Rectal smooth muscle tissue (tissue), 1 donor: ENCODE measurements at regions not wholly inside any gene's neighbourhood (a gene's known extent, or its start where the extent isn't known, plus 50 kb on each side); places are given as distances from the start of the nearest gene placed in this dataset.
"Not testable (repeated sequence)": the region's sequence is repeated elsewhere in the genome, so short reads cannot be mapped to it uniquely, and the experiment has no call there.

Experiments
- H3K27ac ChIP-seq: one replicate; pipeline ENCODE4 v1.7.0; 2013; ENCODE audit warnings: low read depth, low read length, inconsistent platforms
- H3K27me3 ChIP-seq: one replicate; pipeline ENCODE4 v1.7.0; 2013; ENCODE audit warnings: low read length; ENCODE audit not compliant: control insufficient read depth, insufficient read depth
- H3K36me3 ChIP-seq: one replicate; pipeline ENCODE4 v1.7.0; 2013; ENCODE audit warnings: low read length; ENCODE audit not compliant: control insufficient read depth, insufficient read depth
- H3K4me1 ChIP-seq: one replicate; pipeline ENCODE4 v1.7.0; 2013; ENCODE audit warnings: low read length; ENCODE audit not compliant: control insufficient read depth, insufficient read depth
- H3K4me3 ChIP-seq: one replicate; pipeline ENCODE4 v1.7.0; 2013; ENCODE audit warnings: low read length
- H3K9ac ChIP-seq: one replicate; pipeline ENCODE4 v1.7.0; 2013; ENCODE audit warnings: low read length

- H3K9ac ChIP-seq: no peak overlapping the region
- no peaks in the 10 kb centered on the region for H3K36me3 ChIP-seq
- H3K4me1 ChIP-seq: no peaks in the 10 kb centered on the region
- no peak overlapping the region for H3K4me3 ChIP-seq
- no peaks in the 10 kb centered on the region for H3K27me3 ChIP-seq
- H3K27ac ChIP-seq: no peak overlapping the region
Observed at GRCh38 chr5:124822647-124823046, 76.2 kb upstream of the ZNF608 start.

GRCh38 chr5:124823380-124823779 lies 76.9 kb upstream of the ZNF608 start:
- no peaks in the 10 kb centered on the region for H3K27me3 ChIP-seq
- no peaks in the 10 kb centered on the region for H3K4me1 ChIP-seq
- no peak overlapping the region for H3K27ac ChIP-seq
- H3K9ac ChIP-seq: no peak overlapping the region
- H3K36me3 ChIP-seq: no peaks in the 10 kb centered on the region
- no peak overlapping the region for H3K4me3 ChIP-seq

DNA sequence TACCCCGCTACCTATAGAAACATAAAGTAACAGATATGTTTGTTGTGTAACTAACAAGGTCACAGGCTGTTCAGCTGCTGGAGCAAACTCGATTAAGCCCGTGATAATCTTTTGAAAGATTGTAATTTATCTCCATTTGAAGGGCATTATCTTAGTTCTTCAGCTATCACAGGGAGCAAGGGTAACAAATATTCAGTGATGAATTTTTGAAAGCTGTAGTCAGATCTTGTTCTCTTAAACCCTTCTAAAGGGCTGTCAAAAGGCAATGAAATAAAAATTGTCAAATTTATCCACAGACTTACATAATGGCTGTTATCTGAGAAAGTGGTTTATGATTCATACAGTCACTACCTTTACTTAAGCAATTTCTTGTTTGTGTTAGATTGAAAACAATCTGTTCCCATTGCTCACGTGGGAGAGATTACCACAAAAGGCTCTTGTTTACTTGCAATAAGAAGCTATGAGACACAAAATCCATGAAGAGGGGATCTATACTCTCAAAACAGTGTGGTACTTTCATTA lies 78.3 kb upstream of the ZNF608 start:
- Histone ChIP-seq H3K27ac (no peak overlapping the region), H3K4me3 (no peak overlapping the region), H3K36me3 (no peaks in the 10 kb centered on the region), H3K9ac (no peak overlapping the region), H3K27me3 (no peaks in the 10 kb centered on the region), H3K4me1 (no peaks in the 10 kb centered on the region)

DNA sequence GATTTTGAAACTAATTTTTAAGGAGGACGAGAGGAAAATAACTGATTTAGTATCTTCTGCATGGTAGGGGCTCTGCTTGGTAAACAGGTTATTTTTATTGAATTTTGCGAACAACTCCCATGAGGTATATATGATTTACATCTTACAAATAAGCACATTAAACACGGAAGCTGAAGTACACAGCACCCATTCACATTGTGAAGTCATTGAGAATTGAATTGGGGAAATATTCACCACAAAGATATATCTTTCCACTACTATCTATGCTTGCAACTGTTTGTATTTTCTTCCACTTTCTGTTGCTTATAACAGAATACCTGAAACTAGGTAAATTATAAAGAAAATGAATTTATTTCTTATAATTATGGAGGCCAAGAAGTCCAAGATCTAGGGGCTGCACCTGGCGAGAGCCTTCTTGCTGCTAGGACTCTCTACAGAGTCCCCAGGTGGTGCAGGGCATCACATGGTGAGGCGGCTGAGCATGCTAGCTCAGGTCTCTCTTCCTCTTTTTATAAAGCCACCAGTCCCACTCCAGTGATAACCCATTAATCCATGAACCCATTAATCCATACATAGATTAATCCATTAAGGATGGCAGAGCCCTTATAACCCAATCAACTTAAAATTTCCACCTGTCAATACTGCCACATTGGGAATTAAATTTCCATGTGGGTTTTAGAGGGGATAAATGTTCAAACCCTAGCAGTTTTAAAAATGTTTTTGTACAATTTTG lies 79.0 kb upstream of the ZNF608 start:
- no peak overlapping the region for H3K4me3 ChIP-seq
- H3K36me3 ChIP-seq: no peaks in the 10 kb centered on the region
- no peak overlapping the region for H3K27ac ChIP-seq

DNA sequence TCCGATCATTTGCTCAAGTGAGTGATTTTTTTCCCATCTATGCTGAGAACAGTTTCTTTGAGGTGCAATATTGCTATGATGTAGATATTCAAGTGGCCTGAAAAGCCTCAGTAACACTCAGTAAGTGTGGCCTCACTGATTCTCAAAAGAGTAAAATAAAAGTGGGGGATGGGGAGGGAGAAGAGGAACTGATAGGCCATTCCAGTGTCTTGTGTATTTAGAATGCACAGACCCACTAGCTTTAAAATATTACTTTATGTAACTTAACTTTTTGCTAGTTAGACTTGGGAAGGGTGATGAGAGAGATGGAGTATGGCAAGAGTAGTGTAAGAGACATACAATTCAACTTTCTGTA lies 79.5 kb upstream of the ZNF608 start:
- Histone ChIP-seq H3K9ac (no peak overlapping the region), H3K27me3 (no peaks in the 10 kb centered on the region), H3K4me1 (no peaks in the 10 kb centered on the region), H3K4me3 (no peak overlapping the region), H3K27ac (no peak overlapping the region), H3K36me3 (no peaks in the 10 kb centered on the region)

More for the DNA sequence above, 79.0 kb upstream of the ZNF608 start:
- Histone ChIP-seq H3K9ac (no peak overlapping the region), H3K4me1 (no peaks in the 10 kb centered on the region), H3K27me3 (no peaks in the 10 kb centered on the region)

DNA sequence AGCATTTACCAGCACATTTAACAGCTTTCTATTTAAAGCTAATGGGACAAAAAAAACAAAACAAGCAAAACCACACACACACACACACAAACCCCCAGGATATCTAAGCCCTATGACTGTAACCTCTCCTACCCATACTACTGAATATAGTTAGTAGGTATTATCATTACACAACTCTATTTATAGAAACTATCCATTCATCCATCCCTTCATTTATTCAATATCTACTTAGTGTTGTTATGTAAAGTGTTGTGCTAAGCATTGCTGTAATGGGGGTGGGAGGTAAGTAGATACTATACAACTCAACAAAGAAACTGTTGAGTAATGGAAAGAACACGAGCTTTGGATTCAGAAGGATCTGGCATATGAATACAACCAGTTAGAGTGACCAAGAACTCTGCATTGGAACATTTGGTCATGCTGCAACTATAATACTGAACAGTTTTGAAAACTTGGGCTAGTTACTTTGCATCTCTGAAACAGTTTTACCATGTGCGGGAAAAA lies 82.3 kb upstream of the ZNF608 start:
- Histone ChIP-seq H3K36me3 (no peaks in the 10 kb centered on the region), H3K9ac (no peak overlapping the region), H3K4me3 (no peak overlapping the region), H3K27me3 (no peaks in the 10 kb centered on the region), H3K4me1 (no peaks in the 10 kb centered on the region), H3K27ac (no peak overlapping the region)

DNA sequence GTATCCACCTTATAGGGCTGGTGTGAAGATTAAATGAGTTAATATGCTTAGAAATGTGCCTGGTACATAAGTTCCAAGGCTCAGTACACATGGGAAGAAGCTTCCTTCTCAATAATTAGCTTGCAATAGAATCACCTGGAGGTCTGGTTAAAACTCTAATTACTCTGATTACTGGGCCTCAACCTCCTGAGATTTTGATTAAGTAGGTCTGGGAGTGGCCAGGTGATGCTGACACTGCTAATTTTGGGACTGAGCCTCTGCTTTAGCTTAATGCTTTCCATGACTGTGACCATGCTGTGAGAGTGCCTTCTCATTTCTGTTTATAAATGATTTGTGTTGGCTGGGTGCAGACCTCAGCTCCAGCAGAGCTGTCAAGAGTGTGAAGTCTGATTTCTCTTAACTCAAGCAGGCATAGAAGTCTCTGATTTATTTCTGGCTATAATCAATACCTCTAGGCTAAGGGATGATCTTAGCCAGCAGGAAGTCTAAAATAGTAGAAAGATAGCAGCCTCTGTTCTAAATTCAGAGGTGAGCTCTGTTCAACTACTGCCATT lies 85.3 kb upstream of the ZNF608 start:
- Histone ChIP-seq H3K27me3 (no peaks in the 10 kb centered on the region), H3K36me3 (no peaks in the 10 kb centered on the region), H3K27ac (no peak overlapping the region), H3K4me3 (no peak overlapping the region), H3K4me1 (no peaks in the 10 kb centered on the region), H3K9ac (no peak overlapping the region)

GRCh38 chr5:124832510-124832909 lies 86.1 kb upstream of the ZNF608 start:
- H3K36me3 ChIP-seq: no peaks in the 10 kb centered on the region
- H3K27me3 ChIP-seq: no peaks in the 10 kb centered on the region
- H3K27ac ChIP-seq: no peak overlapping the region
- no peak overlapping the region for H3K4me3 ChIP-seq
- no peak overlapping the region for H3K9ac ChIP-seq
- H3K4me1 ChIP-seq: no peaks in the 10 kb centered on the region

- H3K9ac ChIP-seq, H3K27me3 ChIP-seq, H3K4me3 ChIP-seq, H3K27ac ChIP-seq, H3K4me1 ChIP-seq, H3K36me3 ChIP-seq: not testable (repeated sequence)
Observed at GRCh38 chr5:124836314-124836713, 89.9 kb upstream of the ZNF608 start.

DNA sequence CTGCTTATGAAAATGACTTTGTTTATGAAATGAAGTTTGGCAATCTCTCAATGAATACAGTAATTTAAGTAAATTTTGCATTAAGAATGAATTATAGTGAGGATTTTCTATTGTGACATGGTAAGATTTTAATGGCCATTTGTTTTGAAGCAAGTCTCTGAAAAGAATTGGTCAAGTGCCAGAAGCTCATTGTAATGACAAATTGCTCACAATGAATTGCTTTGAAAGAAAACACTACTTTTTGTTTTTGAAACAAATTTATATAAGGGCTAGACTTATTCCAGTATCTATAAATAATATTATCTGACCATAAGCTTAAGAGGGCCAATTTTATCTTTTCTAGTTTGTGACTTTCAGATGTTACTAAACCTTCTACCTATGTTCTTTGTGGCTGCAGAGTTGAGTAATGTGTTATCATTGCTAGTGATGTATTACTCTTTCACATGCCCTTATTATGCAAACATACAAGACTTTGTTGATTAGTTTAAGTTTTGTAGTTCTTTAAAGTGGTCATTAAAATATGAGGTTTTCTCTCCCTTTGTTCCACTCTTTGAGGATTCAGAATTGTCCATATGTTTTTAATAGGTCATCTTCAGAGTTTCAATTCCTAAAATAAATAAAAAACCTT lies 93.0 kb upstream of the ZNF608 start:
- no peak overlapping the region for H3K4me3 ChIP-seq
- no peaks in the 10 kb centered on the region for H3K36me3 ChIP-seq
- no peaks in the 10 kb centered on the region for H3K27me3 ChIP-seq
- no peak overlapping the region for H3K9ac ChIP-seq
- no peaks in the 10 kb centered on the region for H3K4me1 ChIP-seq
- no peak overlapping the region for H3K27ac ChIP-seq

DNA sequence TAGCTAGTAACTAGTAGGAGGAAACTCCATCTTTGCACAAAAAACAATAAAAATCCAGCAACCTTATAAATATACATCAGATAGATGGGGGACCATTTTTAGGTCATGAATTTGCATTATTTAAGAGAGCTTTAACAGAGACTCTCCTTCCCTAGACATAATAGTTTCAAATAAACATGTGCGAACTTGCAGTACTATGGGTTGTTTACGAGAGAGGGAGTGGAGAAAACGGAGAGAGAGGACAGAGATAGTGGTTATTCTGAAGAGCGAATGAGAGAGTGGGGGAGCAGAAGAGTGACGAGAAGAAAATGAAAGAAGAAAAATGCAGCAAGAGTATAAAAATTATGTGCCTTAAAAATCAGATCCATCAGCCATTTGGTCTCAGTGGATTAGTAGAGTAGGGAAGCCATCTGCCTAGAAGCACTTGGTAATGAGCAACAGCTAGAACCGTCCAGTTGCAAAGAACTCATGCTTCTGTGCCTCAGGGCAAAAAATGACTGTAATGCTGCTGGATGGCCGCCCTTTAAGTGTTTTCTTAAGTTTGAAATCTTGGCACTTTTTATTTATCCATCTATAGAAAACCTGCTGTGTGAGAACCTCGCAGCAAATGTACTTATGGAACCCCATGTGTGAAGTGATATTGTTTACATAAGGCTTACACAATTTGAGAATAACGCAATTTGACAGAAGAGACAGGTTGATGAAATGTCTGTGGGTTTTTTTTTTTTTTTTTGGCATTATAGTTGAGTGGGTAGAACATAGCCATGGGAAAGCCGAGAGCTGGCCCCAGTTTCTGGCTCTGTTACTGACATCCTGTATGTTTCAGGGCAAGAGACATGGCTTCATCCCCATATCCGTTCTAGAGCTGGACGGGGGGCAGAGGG lies 95.6 kb upstream of the ZNF608 start:
- no peak overlapping the region for H3K27ac ChIP-seq

More for the DNA sequence above, 95.6 kb upstream of the ZNF608 start:
- H3K4me3 ChIP-seq: no peak overlapping the region
- no peaks in the 10 kb centered on the region for H3K36me3 ChIP-seq
- no peaks in the 10 kb centered on the region for H3K27me3 ChIP-seq
- no peaks in the 10 kb centered on the region for H3K4me1 ChIP-seq
- no peak overlapping the region for H3K9ac ChIP-seq
